WTC11 (cell line): ENCODE measurements at regions not wholly inside any gene's neighbourhood (a gene's known extent, or its start where the extent isn't known, plus 50 kb on each side); places are given as distances from the start of the nearest gene placed in this dataset.

Experiments used
- CTCF ChIP-seq: fragments of 200-600 bp; IDR thresholded peaks from 2 replicates; pipeline ENCODE4 v1.8.0; 2022; ENCODE audit warnings: antibody characterized with exemption
- FOXK1 ChIP-seq: sonication (generic); formaldehyde crosslinking; IDR thresholded peaks from 2 replicates; pipeline ENCODE4 v1.8.0; 2022; ENCODE audit warnings: mild to moderate bottlenecking, moderate library complexity, missing genetic modification reagents
- FOXP1 ChIP-seq: sonication (generic); formaldehyde crosslinking; IDR thresholded peaks from 2 replicates; pipeline ENCODE4 v1.8.0; 2022; ENCODE audit warnings: missing genetic modification reagents, mild to moderate bottlenecking, moderate library complexity, borderline replicate concordance
- MLX ChIP-seq: sonication (generic); formaldehyde crosslinking; IDR thresholded peaks from 2 replicates; pipeline ENCODE4 v1.8.1; 2023; ENCODE audit warnings: mild to moderate bottlenecking, missing genetic modification reagents, moderate library complexity
- NFYB ChIP-seq: sonication (generic); formaldehyde crosslinking; conservative IDR thresholded peaks from 2 replicates; pipeline ENCODE4 v1.8.0; 2022; ENCODE audit warnings: low read depth, missing genetic modification reagents
- PRRX2 ChIP-seq: fragments of 250-450 bp; sonication (Bioruptor Pico); IDR thresholded peaks from 2 replicates; pipeline ENCODE4 v1.8.0; 2021; ENCODE audit warnings: mild to moderate bottlenecking
- TEAD1 ChIP-seq: sonication (generic); formaldehyde crosslinking; IDR thresholded peaks from 2 replicates; pipeline ENCODE4 v1.8.0; 2022; ENCODE audit warnings: mild to moderate bottlenecking, missing genetic modification reagents
- ZBTB21 ChIP-seq: sonication (generic); formaldehyde crosslinking; IDR thresholded peaks from 2 replicates; pipeline ENCODE4 v1.8.1; 2023; ENCODE audit warnings: mild to moderate bottlenecking, missing genetic modification reagents, borderline replicate concordance
- TF ChIP-seq, protein P1 (sequence below): sonication (generic); formaldehyde crosslinking; IDR thresholded peaks from 2 replicates; pipeline ENCODE4 v1.8.1; 2023; ENCODE audit warnings: mild to moderate bottlenecking, missing genetic modification reagents
- TF ChIP-seq, protein P2 (sequence below): sonication (generic); formaldehyde crosslinking; IDR thresholded peaks from 2 replicates; pipeline ENCODE4 v1.8.0; 2022; ENCODE audit warnings: mild to moderate bottlenecking, missing genetic modification reagents

DNA sequence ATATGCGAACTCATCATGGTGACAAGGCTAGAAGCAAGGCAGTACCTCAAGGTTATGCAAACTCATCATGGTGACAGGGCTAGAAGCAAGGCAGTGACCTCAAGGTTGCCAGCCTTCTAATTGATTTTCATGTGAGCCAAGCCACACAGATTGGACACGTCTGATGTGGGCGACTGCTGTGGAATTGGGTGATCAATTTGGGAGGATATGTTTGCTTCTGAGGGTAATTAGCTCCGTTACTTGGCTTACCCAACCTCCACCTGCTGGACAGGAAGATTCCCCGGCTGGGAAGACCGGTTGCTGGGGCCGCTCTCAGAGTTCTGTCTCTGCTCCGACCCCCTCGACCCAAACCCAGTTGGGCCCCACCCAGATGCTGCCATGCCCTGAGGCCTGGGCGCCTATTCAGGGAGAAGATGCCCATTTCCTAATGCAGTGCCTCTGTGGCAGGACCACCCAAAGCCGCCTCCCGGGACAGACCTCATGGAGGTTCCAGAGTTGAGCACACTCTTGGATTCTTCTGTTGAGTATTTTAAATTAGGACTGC lies 69.9 kb upstream of the SHANK2 start:
- TF ChIP-seq PRRX2 (CRISPR knock-in tag), result no peak
- TF ChIP-seq, protein P1, sequence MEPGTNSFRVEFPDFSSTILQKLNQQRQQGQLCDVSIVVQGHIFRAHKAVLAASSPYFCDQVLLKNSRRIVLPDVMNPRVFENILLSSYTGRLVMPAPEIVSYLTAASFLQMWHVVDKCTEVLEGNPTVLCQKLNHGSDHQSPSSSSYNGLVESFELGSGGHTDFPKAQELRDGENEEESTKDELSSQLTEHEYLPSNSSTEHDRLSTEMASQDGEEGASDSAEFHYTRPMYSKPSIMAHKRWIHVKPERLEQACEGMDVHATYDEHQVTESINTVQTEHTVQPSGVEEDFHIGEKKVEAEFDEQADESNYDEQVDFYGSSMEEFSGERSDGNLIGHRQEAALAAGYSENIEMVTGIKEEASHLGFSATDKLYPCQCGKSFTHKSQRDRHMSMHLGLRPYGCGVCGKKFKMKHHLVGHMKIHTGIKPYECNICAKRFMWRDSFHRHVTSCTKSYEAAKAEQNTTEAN (CRISPR knock-in tag), result no peak
- no peak for TF ChIP-seq ZBTB21
- no peak for TF ChIP-seq TEAD1
- TF ChIP-seq NFYB (CRISPR knock-in tag), result no peak
- TF ChIP-seq CTCF, result no peak
- TF ChIP-seq FOXP1 (CRISPR knock-in tag), result no peak
- TF ChIP-seq FOXK1, result no peak
- no peak for TF ChIP-seq MLX (CRISPR knock-in tag)
- TF ChIP-seq, protein P2, sequence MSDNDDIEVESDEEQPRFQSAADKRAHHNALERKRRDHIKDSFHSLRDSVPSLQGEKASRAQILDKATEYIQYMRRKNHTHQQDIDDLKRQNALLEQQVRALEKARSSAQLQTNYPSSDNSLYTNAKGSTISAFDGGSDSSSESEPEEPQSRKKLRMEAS, result no peak
